HG02678 (cell line): ENCODE measurements at regions not wholly inside any gene's neighbourhood (a gene's known extent, or its start where the extent isn't known, plus 50 kb on each side); places are given as distances from the start of the nearest gene placed in this dataset.

Experiments
- ATAC-seq: cut with Tn5 transposase; IDR thresholded peaks from one replicate; pipeline ENCODE4 v1.9.1; 2021; ENCODE audit warnings: mild to moderate bottlenecking, moderate library complexity; ENCODE audit not compliant: unreplicated experiment

DNA sequence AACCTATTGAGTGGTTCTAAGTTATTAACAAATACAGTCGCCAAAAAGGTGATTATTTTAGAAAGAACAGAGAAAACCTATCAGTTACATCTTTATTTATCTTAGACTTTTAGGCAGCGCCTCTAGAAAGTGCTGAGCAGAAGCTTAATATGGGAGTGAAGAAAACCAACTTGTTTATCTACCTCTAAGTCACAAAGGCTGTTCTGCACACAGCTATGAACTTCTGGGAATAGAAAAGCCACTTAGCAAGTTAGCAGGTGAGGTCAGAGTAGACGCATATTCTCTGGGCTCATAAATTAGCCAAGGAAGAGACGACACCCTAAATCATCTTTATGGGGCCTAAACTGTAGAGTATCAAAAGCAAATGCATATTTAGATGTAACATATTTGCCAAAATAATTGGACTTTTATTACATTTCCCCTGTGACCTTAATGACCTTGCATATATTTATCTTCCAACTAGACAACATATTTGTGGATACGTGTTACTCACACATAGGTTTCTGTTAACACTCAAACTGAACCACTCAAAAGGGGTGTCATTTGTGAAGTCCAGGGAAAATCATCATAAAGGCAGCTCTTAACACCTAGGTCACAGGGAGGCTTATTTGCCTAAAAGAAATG, 267.1 kb downstream of the ADGB start:
- no peak for ATAC-seq

DNA sequence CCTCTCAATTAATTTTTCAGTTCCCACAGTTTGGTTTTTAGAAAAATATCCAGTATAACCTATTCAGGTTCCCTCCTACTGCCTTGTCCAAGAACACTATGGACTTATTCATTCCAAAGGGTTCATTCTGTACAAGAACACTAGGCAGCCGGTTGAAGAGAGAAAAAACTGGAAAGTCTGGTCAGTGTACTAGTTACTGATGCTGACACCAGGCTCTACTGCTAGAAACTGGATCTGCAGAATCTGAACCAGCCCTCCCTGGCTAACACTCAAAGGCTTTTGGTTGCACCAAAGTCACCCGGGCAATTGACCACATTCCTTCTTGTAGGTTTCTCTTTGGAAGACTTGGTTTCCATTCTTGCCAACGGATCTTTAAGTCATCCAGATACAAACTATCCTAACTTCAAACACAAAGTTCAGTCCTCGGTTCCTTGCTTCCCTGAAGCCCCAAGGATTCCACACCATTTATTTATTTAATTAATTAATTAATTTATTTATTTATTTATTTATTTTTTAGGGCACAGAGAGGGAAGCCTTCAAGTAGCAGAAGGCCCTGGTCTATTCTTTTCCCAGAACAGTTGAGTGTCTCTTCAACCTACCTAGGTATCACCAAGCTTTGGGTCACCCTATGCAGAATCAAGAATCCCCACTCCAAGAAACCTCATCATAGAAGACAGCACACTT, 268.1 kb downstream of the ADGB start:
- no peak for ATAC-seq

DNA sequence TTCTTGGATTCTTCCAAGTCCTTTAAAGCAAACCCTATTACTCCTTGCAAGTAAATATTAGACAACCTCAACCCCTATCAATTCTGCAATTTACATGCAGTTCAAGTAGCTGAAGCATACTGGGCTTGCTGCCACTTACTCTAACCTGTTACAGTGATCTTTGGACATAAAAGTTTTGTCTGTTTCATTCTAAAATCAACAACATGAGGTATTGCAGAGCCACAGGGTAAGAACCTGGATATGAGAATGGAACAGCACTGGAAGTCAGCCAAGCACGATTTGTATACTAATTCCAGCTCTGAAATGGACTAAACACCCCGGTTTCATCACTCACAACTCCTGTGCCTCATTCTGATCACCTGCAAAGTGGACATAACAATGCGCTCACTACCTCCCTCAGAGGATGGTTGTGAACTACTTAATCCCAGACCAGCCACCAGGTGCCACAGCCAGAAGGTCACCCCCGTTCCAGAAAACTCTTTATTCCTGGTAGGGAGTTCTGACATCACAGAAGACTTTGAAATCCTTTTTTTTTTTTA, 270.0 kb downstream of the ADGB start:
- no peak for ATAC-seq

GRCh38 chr6:146870760-146871159, 272.0 kb downstream of the ADGB start:
- ATAC-seq: peak; percentile 90

DNA sequence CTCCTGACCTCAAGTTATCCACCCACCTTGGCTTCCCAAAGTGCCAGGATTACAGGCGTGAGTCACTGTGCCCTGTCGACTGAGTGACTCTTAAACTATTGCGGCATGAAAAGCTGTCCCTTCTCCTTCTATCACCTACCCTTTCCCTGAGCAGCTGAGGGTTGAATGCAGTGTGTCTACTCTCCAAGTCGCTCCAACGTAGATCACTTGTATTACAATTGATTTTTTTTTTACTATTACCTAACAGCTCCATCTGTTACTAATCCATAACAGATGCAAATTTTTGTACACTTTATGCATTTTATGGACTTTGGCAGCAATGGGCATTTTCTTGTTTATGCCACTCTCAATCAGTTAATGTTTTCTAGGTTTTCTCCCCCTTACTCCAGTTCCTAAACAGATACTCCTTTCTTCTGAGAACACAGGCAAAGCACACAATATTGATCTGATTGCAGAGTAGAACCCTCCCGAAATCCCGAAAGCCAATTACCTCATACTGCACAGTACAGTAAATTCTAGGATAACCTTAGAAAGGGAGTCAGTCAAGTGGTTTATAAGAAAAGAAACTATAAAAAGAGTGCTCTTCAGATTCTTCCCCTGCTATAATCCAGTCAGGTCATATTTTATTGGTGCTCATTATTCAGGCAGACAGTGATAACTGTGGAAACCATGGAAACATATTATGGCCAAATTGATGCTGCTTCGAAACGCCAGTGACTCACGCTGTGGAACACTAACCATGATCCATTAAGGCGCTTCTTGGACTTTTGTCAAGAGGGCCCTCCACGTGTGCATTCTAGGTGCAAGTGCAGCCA, 273.0 kb downstream of the ADGB start:
- no peak for ATAC-seq

DNA sequence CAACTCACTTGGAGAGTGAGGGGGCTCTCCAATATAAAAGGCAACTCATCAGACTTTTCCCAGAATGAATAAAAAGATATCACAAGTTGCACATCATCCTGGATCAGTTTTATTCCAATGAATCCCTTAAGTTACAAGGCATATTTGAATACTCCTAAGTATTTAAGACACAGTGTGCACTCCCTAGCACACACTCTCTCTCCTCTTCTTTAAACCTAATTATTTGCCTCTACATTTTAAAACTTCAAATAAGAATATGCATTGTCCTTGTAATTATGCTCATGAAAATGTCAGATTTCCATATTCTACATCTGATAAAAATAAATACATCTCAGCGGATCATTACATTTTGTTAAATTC, 273.6 kb downstream of the ADGB start:
- ATAC-seq: no peak

- ATAC-seq: no peak
Observed at GRCh38 chr6:146874278-146875018, 275.7 kb downstream of the ADGB start.

DNA sequence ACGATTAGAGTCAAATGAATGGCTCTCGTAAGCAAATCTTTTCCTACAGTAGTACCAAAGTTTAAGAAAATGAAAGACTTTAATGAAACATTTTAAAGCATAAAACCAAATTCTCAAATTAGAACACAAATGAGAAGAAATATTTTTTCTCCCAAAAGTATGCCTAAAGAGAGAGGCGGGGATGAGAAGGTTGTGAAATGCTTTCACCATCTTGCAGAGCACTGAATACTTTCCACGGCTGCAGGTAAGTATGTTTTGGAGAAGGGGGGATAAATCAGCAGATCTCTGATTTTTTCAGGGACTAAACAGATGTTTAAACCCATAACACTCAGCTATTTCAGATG, 277.1 kb downstream of the ADGB start:
- no peak for ATAC-seq

DNA sequence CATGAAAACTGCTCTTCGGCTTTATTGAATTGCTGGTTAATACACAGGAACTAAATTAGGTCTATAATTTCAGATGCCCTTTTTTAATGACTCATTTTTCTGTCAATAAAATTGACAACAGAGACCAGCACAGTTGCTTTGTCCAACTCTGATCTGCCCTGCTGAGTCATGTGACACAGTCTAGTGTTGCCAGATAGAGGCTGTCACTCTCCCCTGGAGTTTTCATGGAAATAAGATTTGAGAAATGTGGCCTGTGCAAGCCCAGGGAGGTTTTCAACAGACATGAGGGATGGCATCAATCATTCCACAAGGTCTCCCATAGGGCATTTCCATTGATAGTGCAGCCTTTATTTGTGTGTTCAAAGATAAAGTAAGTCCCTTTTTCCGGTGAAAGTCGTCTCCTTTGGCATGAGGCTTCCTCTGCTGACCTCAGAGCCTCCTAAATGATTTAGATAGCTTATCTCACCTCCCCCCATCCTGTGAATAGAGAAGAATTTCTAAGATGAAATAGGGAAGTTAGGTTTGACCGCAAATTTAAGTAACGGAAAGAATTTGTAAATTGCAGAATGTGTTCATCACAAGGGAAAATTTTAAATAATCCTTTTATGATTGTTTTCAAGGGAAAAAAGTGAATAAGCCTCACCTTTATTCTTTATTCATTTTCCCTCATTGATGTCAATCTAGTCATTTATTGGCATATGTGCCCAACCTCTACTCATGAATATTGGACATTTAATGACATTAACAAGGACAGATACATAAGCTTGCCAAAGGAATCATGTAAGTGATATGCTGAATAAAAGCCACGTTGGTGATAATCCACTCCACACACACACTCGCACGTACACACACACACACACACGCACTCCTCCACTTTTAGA, 277.7 kb downstream of the ADGB start:
- ATAC-seq: peak; percentile 54

DNA sequence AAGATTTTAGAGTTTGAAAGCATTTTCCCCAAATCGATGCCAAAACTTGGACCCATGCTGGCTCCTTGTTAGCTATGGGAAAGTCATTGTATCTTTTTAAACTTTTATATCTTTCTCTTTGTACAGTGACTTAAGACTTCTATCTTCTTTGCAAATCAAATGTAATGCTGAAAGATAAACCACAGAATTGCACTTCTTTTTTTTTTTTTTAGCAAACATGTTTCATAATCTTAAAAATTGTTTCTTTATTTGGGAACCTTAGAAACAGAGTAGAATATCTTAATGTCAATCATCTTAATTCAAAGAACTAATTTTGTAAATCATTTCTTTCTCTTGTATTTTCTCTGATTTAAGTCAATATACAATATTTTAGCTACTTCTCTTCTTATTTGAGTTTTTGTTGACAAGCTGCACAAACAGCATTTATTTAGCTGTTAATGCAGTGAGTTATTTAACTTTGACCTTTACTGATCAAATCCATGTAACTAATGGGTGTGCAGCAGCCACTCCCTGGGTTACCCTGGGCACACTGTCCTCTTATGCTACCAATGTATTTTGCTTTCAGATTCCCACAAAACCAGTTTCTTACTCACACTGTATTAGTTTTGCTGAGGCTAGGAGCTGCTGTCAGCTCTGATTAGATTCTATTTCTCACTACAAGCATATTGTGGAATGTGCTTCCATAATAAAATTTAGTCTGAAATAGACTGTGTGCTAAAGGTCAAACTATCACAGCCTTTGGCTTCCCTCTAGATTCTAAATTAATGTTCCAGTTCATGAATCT, 279.6 kb downstream of the ADGB start:
- no peak for ATAC-seq

DNA sequence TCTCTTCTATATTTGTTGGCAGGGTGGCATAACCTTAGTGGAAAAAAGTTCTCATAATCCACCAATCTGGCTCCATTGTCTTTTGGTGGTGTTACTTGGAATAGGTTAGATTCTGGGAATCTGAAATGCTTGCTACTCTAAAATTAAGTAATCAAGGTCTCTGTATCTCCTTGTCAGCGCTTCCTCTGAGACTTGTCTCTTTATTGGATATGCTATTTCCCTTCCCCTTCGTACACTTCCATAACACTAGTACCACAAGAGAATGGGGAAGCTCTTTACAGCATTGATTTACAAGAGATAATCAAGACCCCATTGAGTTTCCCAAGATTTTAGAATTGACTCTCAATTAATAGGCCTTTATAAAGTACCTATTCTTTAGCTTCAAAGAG, 280.2 kb downstream of the ADGB start:
- no peak for ATAC-seq

GRCh38 chr6:146879406-146880117, 280.8 kb downstream of the ADGB start:
- ATAC-seq: no peak

- ATAC-seq: no peak
Observed at GRCh38 chr6:146881228-146882181, 282.7 kb downstream of the ADGB start.

DNA sequence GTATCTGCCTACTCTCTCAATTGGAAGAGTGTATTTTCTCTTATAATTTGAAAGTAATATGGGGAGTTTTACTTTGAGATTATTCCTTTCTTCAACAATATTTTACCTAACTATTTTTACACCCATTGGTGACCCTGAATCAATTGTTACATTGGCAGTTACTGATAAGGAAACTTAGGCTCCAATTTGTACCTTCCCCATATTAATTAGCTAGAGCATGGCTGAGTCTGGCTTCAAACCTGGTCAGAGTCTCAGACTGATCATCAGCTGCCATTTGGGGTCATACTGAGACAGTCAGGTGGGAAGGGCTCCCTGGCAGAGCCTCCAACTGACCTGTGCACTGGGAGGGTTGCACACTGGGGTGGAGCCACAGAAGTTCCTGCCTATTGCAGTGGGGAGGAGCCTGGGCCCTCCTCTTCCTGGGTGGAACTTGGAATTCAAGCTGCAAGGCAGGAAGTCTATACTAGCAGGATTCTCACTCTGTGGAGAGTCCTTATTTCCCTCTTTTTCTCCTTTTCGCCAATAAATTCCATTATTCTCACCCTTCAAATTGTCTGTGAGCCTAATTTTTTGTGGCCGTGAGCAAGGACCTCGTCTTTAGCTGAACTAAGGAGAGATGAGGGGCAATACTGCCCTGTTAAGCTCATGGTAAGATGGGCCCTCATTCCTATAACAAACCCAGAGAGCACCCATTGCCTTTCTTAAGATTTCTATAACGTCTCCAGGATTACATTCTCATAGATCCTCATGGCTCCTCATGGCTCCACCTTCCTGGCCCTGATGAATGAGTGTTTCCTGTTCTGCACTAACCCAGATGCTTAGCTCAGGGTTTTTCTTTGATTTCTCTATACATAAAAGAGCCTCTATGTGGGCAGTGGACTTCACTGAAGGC, 285.1 kb downstream of the ADGB start:
- ATAC-seq: no peak

- ATAC-seq: peak; percentile 91
Observed at GRCh38 chr6:146884728-146885127, 286.0 kb downstream of the ADGB start.

GRCh38 chr6:146885708-146886457, 287.1 kb downstream of the ADGB start:
- ATAC-seq: no peak
